ENCODE measurements at regions not wholly inside any gene's neighbourhood (a gene's known extent, or its start where the extent isn't known, plus 50 kb on each side); places are given as distances from the start of the nearest gene placed in this dataset.

- Histone ChIP-seq H3K4me2 (ENCODE audit: insufficient read depth, insufficient read length, low read length) (no peak overlapping the region), H4K8ac (replicated peaks; ENCODE audit: insufficient read length, low read depth, low read length) (no peak overlapping the region), H3T11ph (ENCODE audit: low read length) (no peak overlapping the region), H3K27ac (ENCODE audit: insufficient read length, low read depth, low read length) (no peak overlapping the region), H3K14ac (ENCODE audit: insufficient read depth, low read length) (peak overlapping the region; percentile 70), H3K9ac (ENCODE audit: extremely low read depth, insufficient read length, low read length) (no peak overlapping the region), H3K4me1 (ENCODE audit: insufficient read depth, low read length) (no peaks in the 10 kb centered on the region), H3K79me2 (ENCODE audit: insufficient read depth, low read length) (no peaks in the 10 kb centered on the region), H3K9me3 (ENCODE audit: control insufficient read depth, low read depth, low read length) (no peaks in the 10 kb centered on the region), H3K18ac (ENCODE audit: insufficient read length, low read depth, low read length) (no peak overlapping the region), H3K56ac (ENCODE audit: insufficient read length, low read depth, low read length) (no peak overlapping the region), H3K4ac (ENCODE audit: low read depth, low read length) (no peak overlapping the region), H3K23ac (ENCODE audit: insufficient read length, low read depth, low read length) (no peak overlapping the region), H4K20me1 (ENCODE audit: control insufficient read depth, insufficient read depth, insufficient read length) (no peaks in the 10 kb centered on the region), H4K91ac (ENCODE audit: insufficient read length, low read depth, low read length) (no peak overlapping the region), H2BK20ac (ENCODE audit: low read depth, low read length, poor library complexity, severe bottlenecking) (no peak overlapping the region), H2BK12ac (ENCODE audit: insufficient read length, low read depth, low read length) (no peak overlapping the region), H2BK120ac (ENCODE audit: low read depth, low read length, poor library complexity, severe bottlenecking) (no peak overlapping the region), H2AK5ac (ENCODE audit: insufficient read length, low read length) (no peak overlapping the region), H3K23me2 (ENCODE audit: insufficient read length, low read depth, low read length, poor library complexity, severe bottlenecking) (no peaks in the 10 kb centered on the region), H3K79me1 (ENCODE audit: insufficient read depth, low read depth, low read length, poor library complexity, severe bottlenecking) (no peaks in the 10 kb centered on the region), H3K27me3 (ENCODE audit: insufficient read depth, low read length) (no peaks in the 10 kb centered on the region), H4K5ac (ENCODE audit: insufficient read length, low read depth, low read length) (no peak overlapping the region), H2AFZ (ENCODE audit: low read length) (no peak overlapping the region), H2BK5ac (ENCODE audit: insufficient read length, low read length) (no peak overlapping the region), H2BK15ac (ENCODE audit: low read depth, low read length) (no peak overlapping the region)
- no CpG with 5 or more reads among the region's 7 CpGs for WGBS (ENCODE audit: extremely low coverage, insufficient read length, low lambda C conversion rate)
- DNase-seq, result no peak
- Mint-ChIP-seq H3K4me1 (no peaks in the 10 kb centered on the region), H3K27ac (no peak overlapping the region), H3K4me3 (no peak overlapping the region), H3K27me3 (ENCODE audit: low read depth) (no peaks in the 10 kb centered on the region; the same call in 1 of the 2 replicates), H3K36me3 (ENCODE audit: insufficient read depth in 1 of 3, low read depth in 3 of 3) (no peaks in the 10 kb centered on the region), H3K9me3 (no peaks in the 10 kb centered on the region)
- no peak for TF ChIP-seq CTCF (conservative IDR thresholded peaks at IDR 0.05)
Observed at GRCh38 chr9:118554987-118555386, 814.2 kb downstream of the BRINP1 start.

Data from H9 (cell line).